Ascending aorta (tissue), 2 donors: ENCODE measurements at regions not wholly inside any gene's neighbourhood (a gene's known extent, or its start where the extent isn't known, plus 50 kb on each side); places are given as distances from the start of the nearest gene placed in this dataset.
"Not testable (repeated sequence)": the region's sequence is repeated elsewhere in the genome, so short reads cannot be mapped to it uniquely, and the experiment has no call there.

Source experiments
- DNase-seq, 2 donors: peaks; one replicate each; pipeline ENCODE4 v3.0.0-alpha.2; 2019; ENCODE audit warnings: low spot score in 2 of 2
- H3K27ac ChIP-seq, 2 donors: fragments of 200-600 bp; sonication (generic); one replicate each; pipeline ENCODE4 v1.5.1; 2016 to 2017; ENCODE audit warnings: mild to moderate bottlenecking in 1 of 2
- H3K27me3 ChIP-seq: fragments of 200-600 bp; sonication (generic); one replicate; pipeline ENCODE4 v1.5.1; 2017
- H3K36me3 ChIP-seq, 2 donors: fragments of 200-600 bp; sonication (generic); one replicate each; pipeline ENCODE4 v1.5.1; 2016
- H3K4me1 ChIP-seq, 2 donors: fragments of 200-600 bp; sonication (generic); one replicate each; pipeline ENCODE4 v1.5.1; 2016 to 2017; ENCODE audit warnings: mild to moderate bottlenecking in 1 of 2
- H3K4me3 ChIP-seq, 2 donors: fragments of 200-600 bp; sonication (generic); one replicate each; pipeline ENCODE4 v1.5.1; 2016 to 2017; ENCODE audit warnings: mild to moderate bottlenecking in 1 of 2
- H3K9me3 ChIP-seq, 2 donors: fragments of 200-600 bp; sonication (generic); one replicate each; pipeline ENCODE4 v1.5.1; 2016
- intact Hi-C: fragments of 100-400 bp; cut with DNase I; formaldehyde crosslinking; loops from one replicate; pipeline ENCODE4 v1.15.1; 2023
- TF ChIP-seq, protein P1 (sequence below), 3 experiments: fragments of 200-600 bp in 2 of 3; fragments of 450-650 bp in 1 of 3; sonication (generic) in 2 of 3; IDR thresholded peaks; one replicate each; pipeline ENCODE4 v1.5.1; 2016 to 2019; ENCODE audit warnings: antibody characterized with exemption in 3 of 3, mild to moderate bottlenecking in 1 of 3, moderate library complexity in 1 of 3

- Histone ChIP-seq H3K36me3 (no peaks in the 10 kb centered on the region), H3K27ac (peak overlapping the region; percentile 51 to 52), H3K27me3 (no peaks in the 10 kb centered on the region), H3K4me1 (peaks cover 3 to 12% of the 10 kb centered on the region in 2 donors), H3K4me3 (peak overlapping the region in 1 of 2 donors; percentile 3), H3K9me3 (peaks cover 0 to under 1% of the 10 kb centered on the region in 2 donors)
- TF ChIP-seq, protein P1, sequence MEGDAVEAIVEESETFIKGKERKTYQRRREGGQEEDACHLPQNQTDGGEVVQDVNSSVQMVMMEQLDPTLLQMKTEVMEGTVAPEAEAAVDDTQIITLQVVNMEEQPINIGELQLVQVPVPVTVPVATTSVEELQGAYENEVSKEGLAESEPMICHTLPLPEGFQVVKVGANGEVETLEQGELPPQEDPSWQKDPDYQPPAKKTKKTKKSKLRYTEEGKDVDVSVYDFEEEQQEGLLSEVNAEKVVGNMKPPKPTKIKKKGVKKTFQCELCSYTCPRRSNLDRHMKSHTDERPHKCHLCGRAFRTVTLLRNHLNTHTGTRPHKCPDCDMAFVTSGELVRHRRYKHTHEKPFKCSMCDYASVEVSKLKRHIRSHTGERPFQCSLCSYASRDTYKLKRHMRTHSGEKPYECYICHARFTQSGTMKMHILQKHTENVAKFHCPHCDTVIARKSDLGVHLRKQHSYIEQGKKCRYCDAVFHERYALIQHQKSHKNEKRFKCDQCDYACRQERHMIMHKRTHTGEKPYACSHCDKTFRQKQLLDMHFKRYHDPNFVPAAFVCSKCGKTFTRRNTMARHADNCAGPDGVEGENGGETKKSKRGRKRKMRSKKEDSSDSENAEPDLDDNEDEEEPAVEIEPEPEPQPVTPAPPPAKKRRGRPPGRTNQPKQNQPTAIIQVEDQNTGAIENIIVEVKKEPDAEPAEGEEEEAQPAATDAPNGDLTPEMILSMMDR (IDR thresholded peaks at IDR 0.05) = no peak
- no peak for DNase-seq
- intact Hi-C loops = loop anchor here (5.0 kb wide), 1 partner anchor 934 kb away; the partner anchor contains the start of gene VCAN
Measured at GRCh38 chr5:82538339-82539034, 260.3 kb upstream of the RPS23 start.

GRCh38 chr5:82537687-82538306 lies 259.6 kb upstream of the RPS23 start:
- TF ChIP-seq, protein P1 (IDR thresholded peaks at IDR 0.05) = no peak
- peak overlapping the region; percentile 37 to 51 for H3K27ac ChIP-seq
- H3K36me3 ChIP-seq = no peaks in the 10 kb centered on the region
- H3K4me3 ChIP-seq = peak overlapping the region in 1 of 2 donors; percentile 39
- peaks cover 3 to 12% of the 10 kb centered on the region in 2 donors for H3K4me1 ChIP-seq
- H3K27me3 ChIP-seq = no peaks in the 10 kb centered on the region
- peaks cover 0 to 6% of the 10 kb centered on the region in 2 donors for H3K9me3 ChIP-seq
- DNase-seq = no peak
- intact Hi-C loops = loop anchor here (5.0 kb wide), 1 partner anchor 935 kb away; the partner anchor contains the start of gene VCAN

- Histone ChIP-seq H3K4me1 (peaks cover 0 to 12% of the 10 kb centered on the region in 2 donors), H3K9me3 (peaks cover 0 to 7% of the 10 kb centered on the region in 2 donors), H3K27ac (no peak overlapping the region), H3K27me3 (no peaks in the 10 kb centered on the region), H3K4me3 (no peak overlapping the region), H3K36me3 (no peaks in the 10 kb centered on the region)
- TF ChIP-seq, protein P1 (IDR thresholded peaks at IDR 0.05) = no peak
- intact Hi-C loops = loop anchor here (5.0 kb wide), 1 partner anchor 937 kb away; the partner anchor contains the start of gene VCAN
- no peak for DNase-seq
Measured at GRCh38 chr5:82534986-82535385, 256.8 kb upstream of the RPS23 start.

GRCh38 chr5:82532075-82532474 lies 253.9 kb upstream of the RPS23 start:
- intact Hi-C loops, H3K4me1 ChIP-seq, DNase-seq, H3K36me3 ChIP-seq, H3K27ac ChIP-seq, H3K27me3 ChIP-seq, H3K4me3 ChIP-seq, H3K9me3 ChIP-seq: not testable (repeated sequence)

DNA sequence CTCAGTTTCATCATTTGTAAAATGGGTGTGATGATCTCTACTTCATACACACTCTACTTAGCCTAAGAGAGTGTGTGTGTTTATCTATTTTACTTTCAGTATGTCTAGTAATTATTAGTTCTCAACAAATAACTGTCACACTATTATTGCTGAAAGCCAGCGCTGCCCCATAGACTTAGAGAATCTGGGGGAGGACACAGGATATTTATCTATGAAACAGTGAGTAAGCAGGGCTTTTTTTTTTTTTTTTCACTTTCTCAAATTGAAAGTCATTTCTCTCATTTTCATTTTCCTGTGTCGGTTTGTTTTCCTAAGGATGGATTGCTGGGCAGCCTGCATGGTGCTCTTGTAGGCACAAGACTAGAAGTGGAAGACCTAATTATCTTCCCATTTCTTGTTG lies 248.4 kb upstream of the RPS23 start:
- intact Hi-C loops = no loop called here
- no peak for DNase-seq
- Histone ChIP-seq H3K36me3 (no peaks in the 10 kb centered on the region), H3K4me3 (no peak overlapping the region), H3K27me3 (no peaks in the 10 kb centered on the region), H3K4me1 (no peaks in the 10 kb centered on the region), H3K9me3 (no peaks in the 10 kb centered on the region), H3K27ac (no peak overlapping the region)
- TF ChIP-seq, protein P1 (IDR thresholded peaks at IDR 0.05) = no peak

DNA sequence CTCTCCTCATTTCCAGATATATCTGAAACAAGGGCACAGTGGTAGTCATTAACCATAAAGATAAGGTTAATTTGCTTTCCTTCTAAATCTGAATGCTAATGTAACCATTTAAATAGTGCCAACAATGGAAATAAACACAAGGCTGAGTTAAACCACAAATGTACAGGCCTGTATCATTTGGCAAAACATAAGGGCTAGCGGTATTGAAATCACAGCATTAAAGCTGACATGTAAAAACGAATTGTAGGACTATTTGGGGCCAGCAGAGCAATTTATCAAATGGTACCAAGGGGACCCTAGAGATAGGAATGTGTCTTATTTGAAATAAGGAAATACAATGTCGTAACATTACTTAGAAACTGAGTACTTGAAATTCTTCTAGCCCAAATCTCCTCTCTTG lies 247.5 kb upstream of the RPS23 start:
- H3K4me3 ChIP-seq = no peak overlapping the region
- H3K36me3 ChIP-seq = no peaks in the 10 kb centered on the region
- intact Hi-C loops = no loop called here
- H3K4me1 ChIP-seq = no peaks in the 10 kb centered on the region
- H3K9me3 ChIP-seq = no peaks in the 10 kb centered on the region
- TF ChIP-seq, protein P1 (IDR thresholded peaks at IDR 0.05) = no peak
- no peaks in the 10 kb centered on the region for H3K27me3 ChIP-seq
- DNase-seq = no peak
- no peak overlapping the region for H3K27ac ChIP-seq
